K562 (cell line): ENCODE measurements at regions not wholly inside any gene's neighbourhood (a gene's known extent, or its start where the extent isn't known, plus 50 kb on each side); places are given as distances from the start of the nearest gene placed in this dataset.

Source experiments
- ATAC-seq: fragments of 200-7000 bp; cut with Tn5 transposase; 3 replicates; pipeline ENCODE4 v1.9.1; 2020; ENCODE audit warnings: moderate library complexity
- BruUV-seq: library from RNA; stranded (reverse); fragments of 400-500 nt; replicated peaks from 2 replicates; lab custom pipeline; 2021; lab: Mats Ljungman, UMichigan
- CTCF ChIA-PET: fragments of 300-600 bp; formaldehyde crosslinking; extraction: SDS; loops from one replicate; lab custom pipeline; 2021; ENCODE audit warnings: low intra/inter-chr PET ratio; lab: Yijun Ruan, JAX
- POLR2A ChIA-PET: fragments of 300-600, 350-650 bp; sonication (Branson Sonifier 250); formaldehyde crosslinking; extraction: SDS; loops from one replicate; lab custom pipeline; 2021; ENCODE audit warnings: antibody characterized with exemption, inconsistent platforms; lab: Yijun Ruan, JAX
- DNase-seq, 4 experiments: peaks; one replicate each; pipeline versions ENCODE4 v3.0.0 to v3.0.0-alpha.2; 2011 to 2018; ENCODE audit warnings: low spot score in 3 of 4, mixed read lengths in 3 of 4; ENCODE audit errors: extremely low read depth in 1 of 4
- FAIRE-seq: peaks from 2 replicates; lab custom pipeline; 2011; peaks lifted over from hg19 to GRCh38; lab: Jason Lieb, UNC
- H2AFZ ChIP-seq: 2 replicates; pipeline ENCODE4 v1.6.0; 2011; ENCODE audit warnings: low read depth, low read length, control low read depth, inconsistent platforms
- H3K27ac ChIP-seq: fragments of 200-600 bp; 3 replicates; pipeline ENCODE4 v1.8.0; 2011; ENCODE audit warnings: low read depth, mild to moderate bottlenecking, control low read depth, inconsistent platforms, low read length, moderate library complexity, mixed read lengths; ENCODE audit errors: extremely low read depth
- H3K27me3 ChIP-seq, 2 experiments: fragments of 300-600 bp in 1 of 2; 2 replicates in 1 of 2; 3 replicates in 1 of 2; pipeline versions ENCODE4 v1.6.0 to v1.8.0; 2011; ENCODE audit warnings: inconsistent platforms in 2 of 2, low read length in 2 of 2, mild to moderate bottlenecking in 1 of 2, mixed read lengths in 1 of 2, moderate library complexity in 1 of 2; ENCODE audit not compliant: control insufficient read depth in 2 of 2, insufficient read depth in 2 of 2
- H3K36me3 ChIP-seq: fragments of 300-600 bp; 3 replicates; pipeline ENCODE4 v1.8.0; 2011; ENCODE audit warnings: mild to moderate bottlenecking, low read length, inconsistent platforms; ENCODE audit not compliant: control insufficient read depth, insufficient read depth
- H3K4me1 ChIP-seq, 2 experiments: fragments of 200-600 bp in 1 of 2; replicated peaks in 1 of 2; 2 replicates in 1 of 2; 3 replicates in 1 of 2; pipeline versions ENCODE4 v1.5.1 to v1.8.0; 2011; ENCODE audit warnings: inconsistent platforms in 2 of 2, low read length in 2 of 2, mild to moderate bottlenecking in 1 of 2, mixed read lengths in 1 of 2, moderate library complexity in 1 of 2; ENCODE audit not compliant: control insufficient read depth in 2 of 2, insufficient read depth in 2 of 2
- H3K4me2 ChIP-seq: 2 replicates; pipeline ENCODE4 v1.6.1; 2011; ENCODE audit warnings: low read length, control low read depth, inconsistent platforms, mixed read lengths; ENCODE audit not compliant: insufficient read depth
- H3K4me3 ChIP-seq: fragments of 200-600 bp; sonication (generic), shearing (Covaris generic); 2 replicates; pipeline ENCODE4 v1.5.1; 2016; ENCODE audit warnings: control low read depth, inconsistent platforms
- H3K79me2 ChIP-seq: fragments of 200-600 bp; 3 replicates; pipeline ENCODE4 v1.8.0; 2011; ENCODE audit warnings: low read length, inconsistent platforms; ENCODE audit not compliant: control insufficient read depth, insufficient read depth
- H3K9ac ChIP-seq, 2 experiments: 2 replicates each; pipeline versions ENCODE4 v1.6.0 to v1.6.1; 2011; ENCODE audit warnings: low read depth in 2 of 2, low read length in 2 of 2, control low read depth in 1 of 2, inconsistent platforms in 1 of 2, mild to moderate bottlenecking in 1 of 2, mixed read lengths in 1 of 2; ENCODE audit not compliant: insufficient read depth in 1 of 2
- H3K9me1 ChIP-seq: one replicate; pipeline ENCODE4 v1.6.0; 2011; ENCODE audit warnings: inconsistent platforms, mild to moderate bottlenecking, low read length, moderate library complexity; ENCODE audit not compliant: control insufficient read depth, insufficient read depth
- H3K9me3 ChIP-seq: replicated peaks from 2 replicates; pipeline ENCODE4 v1.5.1; 2011; ENCODE audit warnings: low read depth, low read length, inconsistent platforms; ENCODE audit not compliant: control insufficient read depth, insufficient read depth
- H4K20me1 ChIP-seq: replicated peaks from 2 replicates; pipeline ENCODE4 v1.6.1; 2011; ENCODE audit warnings: low read length, inconsistent platforms, mixed read lengths; ENCODE audit not compliant: control insufficient read depth, insufficient read depth
- GTF2A2 ChIP-seq: IDR thresholded peaks from 2 replicates; pipeline ENCODE4 v1.6.1; 2016; ENCODE audit warnings: mild to moderate bottlenecking, missing genetic modification characterization, missing compliant biosample characterization
- PHF20 ChIP-seq: fragments of 450-650 bp; IDR thresholded peaks from 2 replicates; pipeline ENCODE4 v1.6.1; 2018; ENCODE audit not compliant: partially characterized antibody
- PML ChIP-seq: IDR thresholded peaks from 2 replicates; pipeline ENCODE4 v1.6.1; 2012; ENCODE audit warnings: low read length, inconsistent platforms
- POLR2AphosphoS2 ChIP-seq: IDR thresholded peaks from 2 replicates; pipeline ENCODE4 v1.6.1; 2012; ENCODE audit warnings: low read length, improper control_type of control experiment
- SMAD1 ChIP-seq: fragments of 150-350 bp; IDR thresholded peaks from 2 replicates; pipeline ENCODE4 v1.6.1; 2014; ENCODE audit warnings: low read length, low read depth; ENCODE audit not compliant: partially characterized antibody
- SMAD2 ChIP-seq: fragments of 150-350 bp; IDR thresholded peaks from 2 replicates; pipeline ENCODE4 v1.6.1; 2014; ENCODE audit warnings: low read depth, mild to moderate bottlenecking, low read length
- SMARCA4 ChIP-seq: fragments of 450-650 bp; IDR thresholded peaks from 2 replicates; pipeline ENCODE4 v1.6.1; 2016
- TCF3 ChIP-seq: sonication (generic); formaldehyde crosslinking; IDR thresholded peaks from 2 replicates; pipeline ENCODE4 v1.4.0; 2020; ENCODE audit warnings: mild to moderate bottlenecking, missing genetic modification reagents
- ZNF175 ChIP-seq: fragments of 200-800 bp; sonication (Bioruptor generic); IDR thresholded peaks from 2 replicates; pipeline ENCODE4 v1.6.1; 2016; ENCODE audit warnings: low read depth, mild to moderate bottlenecking, missing genetic modification characterization, missing compliant biosample characterization
- ZNF644 ChIP-seq: fragments of 200-800 bp; sonication (Bioruptor generic); IDR thresholded peaks from 2 replicates; pipeline ENCODE4 v1.6.1; 2016; ENCODE audit warnings: low read depth, missing genetic modification characterization, missing compliant biosample characterization
- WGBS: fragments of 100-300 bp; shearing (Covaris generic); methylation state at CpG from one replicate; pipeline ENCODE4 v1.1.6; 2016; ENCODE audit warnings: low coverage, mixed read lengths; ENCODE audit not compliant: insufficient coverage; ENCODE audit errors: missing lambda C conversion rate; 5-methylcytosine and 5-hydroxymethylcytosine counted together
- in situ Hi-C: fragments of 300-500 bp; cut with MboI; formaldehyde crosslinking; loops from 4 replicates; pipeline ENCODE4 v1.15.0; 2018; ENCODE audit warnings: inconsistent platforms, mixed read lengths
- intact Hi-C: fragments of 100-400 bp; cut with micrococcal nuclease; formaldehyde crosslinking; loops from 2 replicates; pipeline ENCODE4 v1.14.2; 2022
- TF ChIP-seq, protein P1 (sequence below): conservative IDR thresholded peaks from 2 replicates; pipeline ENCODE4 v1.6.1; 2011; ENCODE audit warnings: low read depth, mild to moderate bottlenecking, low read length; ENCODE audit not compliant: control insufficient read depth

DNA sequence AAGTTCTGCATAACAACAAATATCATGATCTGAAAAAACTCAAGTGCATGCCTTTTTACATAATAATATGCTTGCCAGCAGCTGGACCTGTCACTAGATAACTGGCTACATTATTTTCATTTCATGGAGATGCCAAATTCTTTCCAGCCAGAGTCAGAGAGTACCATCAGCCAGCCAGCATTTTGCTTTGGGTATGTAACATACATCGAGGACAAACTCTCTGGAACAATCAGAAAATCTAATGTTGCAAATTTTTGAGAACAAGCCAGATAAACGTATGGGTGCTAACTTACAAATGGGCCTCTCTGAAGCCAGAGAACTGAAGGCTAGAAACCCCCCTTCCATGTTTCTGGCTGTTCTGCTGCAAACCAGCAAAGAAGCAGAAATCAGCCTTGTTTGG is 76.3 kb upstream of the BACE2 start:
- CTCF ChIA-PET: no interaction called here

DNA sequence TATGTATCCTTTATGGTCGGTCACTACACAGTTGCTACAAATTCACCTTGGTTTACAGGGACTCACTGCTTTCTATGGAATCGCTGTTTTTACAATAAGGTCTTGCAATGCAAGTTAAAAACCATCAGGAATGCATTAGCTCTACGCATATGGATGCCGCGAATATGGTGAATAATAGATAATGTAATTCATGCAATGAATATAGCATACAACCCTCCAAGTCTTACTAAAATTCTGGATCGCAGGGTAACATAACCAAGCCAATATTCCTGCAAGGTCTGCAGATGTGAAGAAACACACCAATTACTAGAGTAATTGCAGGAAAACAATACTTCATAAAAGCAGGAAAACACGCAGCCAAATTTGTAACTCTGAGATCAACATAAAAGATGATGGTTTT is 75.6 kb upstream of the BACE2 start:
- TF ChIP-seq SMARCA4 (no peak), TCF3 (no peak), GTF2A2 (tag) (no peak), PML (no peak), POLR2AphosphoS2 (no peak), SMAD2 (no peak)
- TF ChIP-seq, protein P1, sequence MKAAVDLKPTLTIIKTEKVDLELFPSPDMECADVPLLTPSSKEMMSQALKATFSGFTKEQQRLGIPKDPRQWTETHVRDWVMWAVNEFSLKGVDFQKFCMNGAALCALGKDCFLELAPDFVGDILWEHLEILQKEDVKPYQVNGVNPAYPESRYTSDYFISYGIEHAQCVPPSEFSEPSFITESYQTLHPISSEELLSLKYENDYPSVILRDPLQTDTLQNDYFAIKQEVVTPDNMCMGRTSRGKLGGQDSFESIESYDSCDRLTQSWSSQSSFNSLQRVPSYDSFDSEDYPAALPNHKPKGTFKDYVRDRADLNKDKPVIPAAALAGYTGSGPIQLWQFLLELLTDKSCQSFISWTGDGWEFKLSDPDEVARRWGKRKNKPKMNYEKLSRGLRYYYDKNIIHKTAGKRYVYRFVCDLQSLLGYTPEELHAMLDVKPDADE: no peak
- WGBS: 0% methylated on average over 7 of the region's 7 CpGs
- in situ Hi-C loops (no loop called here), intact Hi-C loops (no loop called here)
- ChIA-PET CTCF (no interaction called here), POLR2A (no interaction called here)
- no peaks in the 10 kb centered on the region for H3K79me2 ChIP-seq
- H3K27ac ChIP-seq: no peak overlapping the region
- no peak for FAIRE-seq
- no peak overlapping the region for H3K9ac ChIP-seq
- no peak for DNase-seq
- no peaks in the 10 kb centered on the region for H4K20me1 ChIP-seq
- no TSS peak for BruUV-seq
- H2AFZ ChIP-seq: no peak overlapping the region
- no peaks in the 10 kb centered on the region; a peak in 1 of 5 replicates for H3K27me3 ChIP-seq
- no peak overlapping the region for H3K4me3 ChIP-seq
- no peak overlapping the region for H3K4me2 ChIP-seq
- no peaks in the 10 kb centered on the region for H3K36me3 ChIP-seq
- no peaks in the 10 kb centered on the region for H3K4me1 ChIP-seq
- no peak for ATAC-seq
- no peaks in the 10 kb centered on the region for H3K9me1 ChIP-seq
- H3K9me3 ChIP-seq: no peaks in the 10 kb centered on the region

More for the DNA sequence above, 76.3 kb upstream of the BACE2 start:
- H3K27ac ChIP-seq: no peak overlapping the region
- no peak for FAIRE-seq
- H3K4me3 ChIP-seq: no peak overlapping the region
- no peak overlapping the region for H3K4me2 ChIP-seq
- BruUV-seq: no TSS peak
- H4K20me1 ChIP-seq: no peaks in the 10 kb centered on the region
- no peak for TF ChIP-seq ZNF175 (CRISPR knock-in tag)
- no peak for TF ChIP-seq PHF20
- no peak for TF ChIP-seq SMAD1
- no peak for TF ChIP-seq ZNF644 (tag)
- H3K9me3 ChIP-seq: no peaks in the 10 kb centered on the region
- H3K9me1 ChIP-seq: no peaks in the 10 kb centered on the region
- no peak overlapping the region for H3K9ac ChIP-seq
- no peaks in the 10 kb centered on the region; a peak in 1 of 5 replicates for H3K27me3 ChIP-seq
- 0% methylated on average over 2 of the region's 2 CpGs for WGBS
- H3K36me3 ChIP-seq: no peaks in the 10 kb centered on the region
- H2AFZ ChIP-seq: no peak overlapping the region
- no peaks in the 10 kb centered on the region for H3K79me2 ChIP-seq
- POLR2A ChIA-PET: no interaction called here
- ATAC-seq: no peak
- H3K4me1 ChIP-seq: no peaks in the 10 kb centered on the region
- DNase-seq: no peak
- in situ Hi-C loops (no loop called here), intact Hi-C loops (no loop called here)
